ENCODE measurements at regions not wholly inside any gene's neighbourhood (a gene's known extent, or its start where the extent isn't known, plus 50 kb on each side); places are given as distances from the start of the nearest gene placed in this dataset.

DNA sequence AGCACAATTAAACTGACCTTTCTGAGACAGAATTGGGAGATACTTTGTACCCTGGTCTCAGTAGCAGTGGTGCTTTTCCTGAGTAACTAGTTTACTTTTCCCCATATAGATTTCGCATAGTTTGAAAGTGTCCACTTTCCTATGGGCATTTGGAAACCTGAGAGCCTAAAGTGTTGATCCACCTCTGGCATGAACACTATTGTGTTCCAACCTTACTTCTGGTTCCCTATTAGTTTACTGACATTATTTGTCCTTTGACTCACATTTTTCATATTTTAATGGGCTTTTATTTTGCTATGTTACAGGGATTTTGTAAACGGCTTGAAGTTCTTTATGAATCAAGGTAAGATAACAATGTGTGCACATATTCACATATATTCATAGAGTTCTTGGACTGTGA lies 103.7 kb downstream of the CBLL2 start:
- TF ChIP-seq EZH2phosphoT487 (IDR thresholded peaks at IDR 0.05; ENCODE audit: low read length) (no peak), EZH2 (optimal IDR thresholded peaks at IDR 0.05; ENCODE audit: low read depth, low read length) (no peak)
- TF ChIP-seq, protein P1, sequence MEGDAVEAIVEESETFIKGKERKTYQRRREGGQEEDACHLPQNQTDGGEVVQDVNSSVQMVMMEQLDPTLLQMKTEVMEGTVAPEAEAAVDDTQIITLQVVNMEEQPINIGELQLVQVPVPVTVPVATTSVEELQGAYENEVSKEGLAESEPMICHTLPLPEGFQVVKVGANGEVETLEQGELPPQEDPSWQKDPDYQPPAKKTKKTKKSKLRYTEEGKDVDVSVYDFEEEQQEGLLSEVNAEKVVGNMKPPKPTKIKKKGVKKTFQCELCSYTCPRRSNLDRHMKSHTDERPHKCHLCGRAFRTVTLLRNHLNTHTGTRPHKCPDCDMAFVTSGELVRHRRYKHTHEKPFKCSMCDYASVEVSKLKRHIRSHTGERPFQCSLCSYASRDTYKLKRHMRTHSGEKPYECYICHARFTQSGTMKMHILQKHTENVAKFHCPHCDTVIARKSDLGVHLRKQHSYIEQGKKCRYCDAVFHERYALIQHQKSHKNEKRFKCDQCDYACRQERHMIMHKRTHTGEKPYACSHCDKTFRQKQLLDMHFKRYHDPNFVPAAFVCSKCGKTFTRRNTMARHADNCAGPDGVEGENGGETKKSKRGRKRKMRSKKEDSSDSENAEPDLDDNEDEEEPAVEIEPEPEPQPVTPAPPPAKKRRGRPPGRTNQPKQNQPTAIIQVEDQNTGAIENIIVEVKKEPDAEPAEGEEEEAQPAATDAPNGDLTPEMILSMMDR (IDR thresholded peaks at IDR 0.05; ENCODE audit: low read length): no peak

All from MM.1S (cell line).